OCI-LY1 (cell line): ENCODE measurements at regions not wholly inside any gene's neighbourhood (a gene's known extent, or its start where the extent isn't known, plus 50 kb on each side); places are given as distances from the start of the nearest gene placed in this dataset.

Source experiments
- CTCF ChIP-seq: fragments of 200-600 bp; sonication (generic), shearing (Covaris generic); IDR thresholded peaks from 2 replicates; pipeline ENCODE4 v1.5.1; 2017; ENCODE audit warnings: mild to moderate bottlenecking, antibody characterized with exemption, low read length, moderate library complexity, mixed read lengths
- EZH2 ChIP-seq: fragments of 200-600 bp; sonication (generic), shearing (Covaris generic); IDR thresholded peaks from 2 replicates; pipeline ENCODE4 v1.8.0; 2017; ENCODE audit warnings: borderline replicate concordance, mixed run types, mild to moderate bottlenecking, antibody characterized with exemption, low read length, moderate library complexity, mixed read lengths

- no peak for TF ChIP-seq CTCF
- no peak for TF ChIP-seq EZH2
Observed at GRCh38 chr5:119746984-119747383, 117.6 kb downstream of the FAM170A start.
